ENCODE measurements at regions not wholly inside any gene's neighbourhood (a gene's known extent, or its start where the extent isn't known, plus 50 kb on each side); places are given as distances from the start of the nearest gene placed in this dataset.

DNA sequence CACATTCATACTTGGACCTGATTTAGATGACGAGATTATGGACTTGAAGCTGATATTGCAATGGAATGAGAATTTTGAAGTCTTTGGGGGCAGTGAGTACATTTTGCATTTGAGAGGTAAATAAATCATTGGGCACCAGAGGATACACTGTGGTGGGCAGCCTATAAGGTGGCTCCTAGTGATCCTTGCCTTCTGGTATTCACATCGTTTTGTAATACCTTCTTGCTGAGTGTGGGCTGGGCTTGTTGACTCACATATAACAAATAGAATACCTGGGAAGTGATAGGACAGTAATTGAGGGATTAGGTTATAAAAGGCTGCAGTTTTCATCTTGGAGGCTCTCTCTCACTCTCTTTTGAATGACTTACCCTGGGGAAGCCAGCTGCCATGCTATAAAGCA, 605.5 kb upstream of the KCNMB2 start:
- H3K27ac Mint-ChIP-seq (ENCODE audit: unreplicated experiment) = no peak overlapping the region
- TF ChIP-seq CTCF (IDR thresholded peaks at IDR 0.05) = no peak
- no peaks in the 10 kb centered on the region for H3K36me3 Mint-ChIP-seq (ENCODE audit: unreplicated experiment)
- DNase-seq (ENCODE audit: extremely low spot score, unreplicated experiment) = no peak
- no peaks in the 10 kb centered on the region for H3K27me3 Mint-ChIP-seq (ENCODE audit: unreplicated experiment)
- no peaks in the 10 kb centered on the region for H3K9me3 Mint-ChIP-seq (ENCODE audit: unreplicated experiment)
- peaks cover 18% of the 10 kb centered on the region for H3K4me1 Mint-ChIP-seq (ENCODE audit: unreplicated experiment)
- H3K4me3 Mint-ChIP-seq (ENCODE audit: unreplicated experiment) = no peak overlapping the region

- H3K4me1 Mint-ChIP-seq (ENCODE audit: unreplicated experiment) = peaks cover 18% of the 10 kb centered on the region
- no peaks in the 10 kb centered on the region for H3K36me3 Mint-ChIP-seq (ENCODE audit: unreplicated experiment)
- H3K27me3 Mint-ChIP-seq (ENCODE audit: unreplicated experiment) = no peaks in the 10 kb centered on the region
- no peak for TF ChIP-seq CTCF (IDR thresholded peaks at IDR 0.05)
- H3K27ac Mint-ChIP-seq (ENCODE audit: unreplicated experiment) = no peak overlapping the region
- no peak overlapping the region for H3K4me3 Mint-ChIP-seq (ENCODE audit: unreplicated experiment)
- DNase-seq (ENCODE audit: extremely low spot score, unreplicated experiment) = no peak
- no peaks in the 10 kb centered on the region for H3K9me3 Mint-ChIP-seq (ENCODE audit: unreplicated experiment)
These were observed 604.9 kb upstream of the KCNMB2 start for GRCh38 chr3:177931346-177931745.

- TF ChIP-seq CTCF (IDR thresholded peaks at IDR 0.05) = no peak
- DNase-seq (ENCODE audit: extremely low spot score, unreplicated experiment) = no peak
These were observed 603.9 kb upstream of the KCNMB2 start for GRCh38 chr3:177932346-177932745.

GRCh38 chr3:177932750-177933660, 603.2 kb upstream of the KCNMB2 start:
- H3K36me3 Mint-ChIP-seq (ENCODE audit: unreplicated experiment) = no peaks in the 10 kb centered on the region
- H3K9me3 Mint-ChIP-seq (ENCODE audit: unreplicated experiment) = no peaks in the 10 kb centered on the region
- no peaks in the 10 kb centered on the region for H3K27me3 Mint-ChIP-seq (ENCODE audit: unreplicated experiment)
- TF ChIP-seq CTCF (IDR thresholded peaks at IDR 0.05) = no peak
- peaks cover 18% of the 10 kb centered on the region for H3K4me1 Mint-ChIP-seq (ENCODE audit: unreplicated experiment)
- no peak overlapping the region for H3K4me3 Mint-ChIP-seq (ENCODE audit: unreplicated experiment)
- no peak for DNase-seq (ENCODE audit: extremely low spot score, unreplicated experiment)
- no peak overlapping the region for H3K27ac Mint-ChIP-seq (ENCODE audit: unreplicated experiment)

More at GRCh38 chr3:177932346-177932745, 603.9 kb upstream of the KCNMB2 start:
- Mint-ChIP-seq H3K4me3 (ENCODE audit: unreplicated experiment) (no peak overlapping the region), H3K9me3 (ENCODE audit: unreplicated experiment) (no peaks in the 10 kb centered on the region), H3K27ac (ENCODE audit: unreplicated experiment) (no peak overlapping the region), H3K36me3 (ENCODE audit: unreplicated experiment) (no peaks in the 10 kb centered on the region), H3K4me1 (ENCODE audit: unreplicated experiment) (peaks cover 22% of the 10 kb centered on the region), H3K27me3 (ENCODE audit: unreplicated experiment) (no peaks in the 10 kb centered on the region)

- no peak for DNase-seq (ENCODE audit: extremely low spot score, unreplicated experiment)
- no peak for TF ChIP-seq CTCF (IDR thresholded peaks at IDR 0.05)
- Mint-ChIP-seq H3K27me3 (ENCODE audit: unreplicated experiment) (no peaks in the 10 kb centered on the region), H3K27ac (ENCODE audit: unreplicated experiment) (no peak overlapping the region), H3K4me1 (ENCODE audit: unreplicated experiment) (peaks cover 8% of the 10 kb centered on the region), H3K36me3 (ENCODE audit: unreplicated experiment) (no peaks in the 10 kb centered on the region), H3K4me3 (ENCODE audit: unreplicated experiment) (no peak overlapping the region), H3K9me3 (ENCODE audit: unreplicated experiment) (no peaks in the 10 kb centered on the region)
These were observed 602.0 kb upstream of the KCNMB2 start for GRCh38 chr3:177934001-177934891.
